IMR-90 (cell line): ENCODE measurements at regions not wholly inside any gene's neighbourhood (a gene's known extent, or its start where the extent isn't known, plus 50 kb on each side); places are given as distances from the start of the nearest gene placed in this dataset.

Source experiments
- ATAC-seq: fragments of 200-7000 bp; cut with Tn5 transposase; 2 replicates; pipeline ENCODE4 v1.9.1; 2020; ENCODE audit warnings: low read depth, mild to moderate bottlenecking, moderate library complexity
- BruUV-seq: library from RNA; stranded (reverse); fragments of 400-500 nt; replicated peaks from 2 replicates; lab custom pipeline; 2021; lab: Mats Ljungman, UMichigan
- CTCF ChIA-PET: fragments of 300-600 bp; formaldehyde crosslinking; extraction: SDS; loops from one replicate; lab custom pipeline; 2021; ENCODE audit warnings: antibody characterized with exemption; lab: Yijun Ruan, JAX
- POLR2A ChIA-PET: fragments of 300-600 bp; sonication (Branson Sonifier 250); formaldehyde crosslinking; loops from one replicate; lab custom pipeline; 2022; ENCODE audit warnings: antibody characterized with exemption; ENCODE audit not compliant: unreplicated experiment; lab: Charles Lee
- DNase-seq: peaks from one replicate; pipeline ENCODE4 v3.0.0; 2013
- H2AFZ ChIP-seq: replicated peaks from 2 replicates; pipeline ENCODE3; 2013; ENCODE audit warnings: low read length, mild to moderate bottlenecking; ENCODE audit not compliant: poor library complexity
- H2AK5ac ChIP-seq: 2 replicates; pipeline ENCODE4 v1.6.1; 2013; ENCODE audit warnings: low read depth, low read length, inconsistent platforms
- H2AK9ac ChIP-seq: replicated peaks from 2 replicates; pipeline ENCODE3; 2013; ENCODE audit warnings: mild to moderate bottlenecking, low read depth, low read length, moderate library complexity; ENCODE audit not compliant: poor library complexity
- H2BK120ac ChIP-seq: 2 replicates; pipeline ENCODE4 v1.6.1; 2013; ENCODE audit warnings: low read depth, low read length, inconsistent platforms
- H2BK15ac ChIP-seq: 3 replicates; pipeline ENCODE4 v1.6.1; 2013; ENCODE audit warnings: low read depth, low read length, inconsistent platforms
- H2BK20ac ChIP-seq: 2 replicates; pipeline ENCODE4 v1.6.1; 2013; ENCODE audit warnings: low read depth, mild to moderate bottlenecking, inconsistent platforms, low read length, moderate library complexity
- H2BK5ac ChIP-seq: 2 replicates; pipeline ENCODE4 v1.6.1; 2013; ENCODE audit warnings: mild to moderate bottlenecking, low read depth, low read length, inconsistent platforms; ENCODE audit not compliant: poor library complexity, severe bottlenecking
- H3K14ac ChIP-seq: replicated peaks from 2 replicates; pipeline ENCODE4 v1.6.1; 2013; ENCODE audit warnings: low read depth, low read length, inconsistent platforms
- H3K18ac ChIP-seq: 2 replicates; pipeline ENCODE4 v1.6.1; 2013; ENCODE audit warnings: low read depth, low read length, control low read depth
- H3K23ac ChIP-seq: 2 replicates; pipeline ENCODE4 v1.6.1; 2013; ENCODE audit warnings: low read depth, low read length, inconsistent platforms
- H3K27ac ChIP-seq: 2 replicates; pipeline ENCODE4 v1.5.1; 2013; ENCODE audit warnings: mild to moderate bottlenecking, control low read depth, low read length; ENCODE audit not compliant: insufficient read depth
- H3K27me3 ChIP-seq: 2 replicates; pipeline ENCODE4 v1.6.1; 2013; ENCODE audit warnings: low read length; ENCODE audit not compliant: control insufficient read depth, insufficient read depth
- H3K36me3 ChIP-seq: 2 replicates; pipeline ENCODE4 v1.6.1; 2013; ENCODE audit warnings: low read length, mixed read lengths; ENCODE audit not compliant: control insufficient read depth, insufficient read depth
- H3K4ac ChIP-seq: 2 replicates; pipeline ENCODE4 v1.6.1; 2013; ENCODE audit warnings: low read depth, low read length, inconsistent platforms
- H3K4me1 ChIP-seq: 2 replicates; pipeline ENCODE4 v1.6.1; 2013; ENCODE audit warnings: low read length, mixed read lengths; ENCODE audit not compliant: control insufficient read depth, insufficient read depth
- H3K4me2 ChIP-seq: 2 replicates; pipeline ENCODE4 v1.6.1; 2013; ENCODE audit warnings: low read depth, mild to moderate bottlenecking, control low read depth, low read length, moderate library complexity
- H3K4me3 ChIP-seq: 2 replicates; pipeline ENCODE4 v1.5.1; 2013; ENCODE audit warnings: low read depth, mild to moderate bottlenecking, control low read depth, low read length, moderate library complexity; ENCODE audit not compliant: insufficient read depth
- H3K56ac ChIP-seq: 2 replicates; pipeline ENCODE4 v1.6.1; 2013; ENCODE audit warnings: low read length, inconsistent platforms; ENCODE audit not compliant: insufficient read depth; ENCODE audit errors: extremely low read depth
- H3K79me1 ChIP-seq, 2 experiments: 2 replicates each; pipeline ENCODE4 v1.6.1; 2013; ENCODE audit warnings: low read length in 2 of 2, inconsistent platforms in 1 of 2, low read depth in 1 of 2
- H3K9ac ChIP-seq: 2 replicates; pipeline ENCODE4 v1.6.1; 2013; ENCODE audit warnings: low read depth, low read length, control low read depth
- H3K9me1 ChIP-seq: 2 replicates; pipeline ENCODE4 v1.6.1; 2013; ENCODE audit warnings: low read length, inconsistent platforms; ENCODE audit not compliant: insufficient read depth
- H3K9me3 ChIP-seq: 2 replicates; pipeline ENCODE4 v1.6.1; 2013; ENCODE audit warnings: low read length; ENCODE audit not compliant: control insufficient read depth, insufficient read depth
- H4K20me1 ChIP-seq: 2 replicates; pipeline ENCODE4 v1.6.1; 2013; ENCODE audit warnings: low read length, inconsistent platforms; ENCODE audit not compliant: insufficient read depth
- H4K5ac ChIP-seq: 2 replicates; pipeline ENCODE4 v1.6.1; 2013; ENCODE audit warnings: mild to moderate bottlenecking, low read depth, low read length, control low read depth
- H4K8ac ChIP-seq, 2 experiments: 2 replicates each; pipeline ENCODE4 v1.6.1; 2013; ENCODE audit warnings: low read depth in 2 of 2, low read length in 2 of 2, control low read depth in 1 of 2, inconsistent platforms in 1 of 2
- H4K91ac ChIP-seq: 2 replicates; pipeline ENCODE4 v1.6.1; 2013; ENCODE audit warnings: low read depth, low read length, inconsistent platforms; ENCODE audit not compliant: insufficient read depth
- FOS ChIP-seq: fragments of 150-350 bp; IDR thresholded peaks from 2 replicates; pipeline ENCODE4 v1.6.1; 2016; ENCODE audit warnings: low read depth, low read length
- MAZ ChIP-seq: IDR thresholded peaks from 2 replicates; pipeline ENCODE4 v1.6.1; 2012; ENCODE audit warnings: low read depth, mild to moderate bottlenecking, low read length, improper control_type of control experiment, moderate library complexity, borderline replicate concordance
- WGBS, 2 experiments: methylation state at CpG; one replicate each; pipeline versions ENCODE4 v1.1.5 to v1.1.7; 2013; ENCODE audit warnings: missing lambda C conversion rate in 2 of 2; ENCODE audit not compliant: insufficient read length in 1 of 2; ENCODE audit errors: extremely low coverage in 2 of 2; 5-methylcytosine and 5-hydroxymethylcytosine counted together
- dilution Hi-C: fragments of 300-500 bp; cut with HindIII; formaldehyde crosslinking; loops from one replicate; pipeline ENCODE4 v1.14.3; 2018; ENCODE audit warnings: low sequenced_read_pairs; ENCODE audit not compliant: unreplicated experiment
- in situ Hi-C: fragments of 300-500 bp; cut with MboI; formaldehyde crosslinking; loops from 3 replicates; pipeline ENCODE4 v1.14.3; 2019; ENCODE audit warnings: low sequenced_read_pairs, inconsistent platforms, mixed read lengths
- intact Hi-C: fragments of 100-400 bp; cut with micrococcal nuclease; formaldehyde crosslinking; loops from 2 replicates; pipeline ENCODE4 v1.10.0; 2022

DNA sequence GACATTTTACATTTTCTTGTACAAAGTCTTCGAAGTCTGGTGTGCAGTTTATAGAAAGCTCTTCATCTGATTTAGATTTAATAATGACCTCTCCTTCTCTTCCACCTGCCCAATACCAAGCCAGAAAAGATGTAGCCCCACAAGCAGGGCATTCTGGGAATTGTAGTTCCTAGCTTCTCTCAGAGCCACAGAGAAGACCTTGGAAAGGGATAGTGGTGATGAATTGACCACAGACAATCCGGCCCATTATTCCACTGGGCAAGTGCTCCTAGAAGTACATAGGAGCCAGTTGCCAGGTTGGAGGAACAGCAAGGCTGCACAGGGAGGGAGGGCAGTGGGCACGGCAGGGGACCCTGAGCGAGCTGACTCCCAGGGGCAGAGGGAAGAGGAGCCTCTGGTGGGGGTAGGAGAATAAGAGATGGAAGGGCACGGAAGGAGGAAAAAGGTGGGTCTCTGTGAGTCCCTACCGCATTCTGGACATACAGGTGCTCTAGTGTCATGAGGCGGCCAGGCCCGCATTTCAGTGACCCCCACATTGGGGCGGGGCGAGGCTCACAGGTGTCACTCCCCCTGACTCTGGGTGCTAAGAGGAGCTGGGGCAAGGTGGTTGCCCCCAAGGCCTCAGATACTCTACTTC lies 152.5 kb upstream of the HAAO start:
- Histone ChIP-seq H2AK5ac (no peak overlapping the region), H3K9me1 (no peaks in the 10 kb centered on the region), H3K79me1 (no peaks in the 10 kb centered on the region), H2BK20ac (no peak overlapping the region; the same call in 1 of the 2 replicates), H3K36me3 (no peaks in the 10 kb centered on the region), H3K9me3 (no peaks in the 10 kb centered on the region), H2BK5ac (no peak overlapping the region), H3K9ac (no peak overlapping the region), H3K27me3 (no peaks in the 10 kb centered on the region), H3K4ac (no peak overlapping the region), H3K4me3 (no peak overlapping the region), H4K8ac (no peak overlapping the region), H2AFZ (no peak overlapping the region), H3K4me1 (no peaks in the 10 kb centered on the region; the same call in 1 of the 2 replicates), H2BK15ac (no peak overlapping the region), H3K14ac (no peak overlapping the region), H3K4me2 (no peak overlapping the region), H2BK120ac (no peak overlapping the region), H3K27ac (no peak overlapping the region), H3K18ac (no peak overlapping the region), H3K23ac (no peak overlapping the region), H3K56ac (no peak overlapping the region), H4K91ac (no peak overlapping the region), H4K20me1 (no peaks in the 10 kb centered on the region), H2AK9ac (no peak overlapping the region), H4K5ac (no peak overlapping the region)
- 88% methylated on average over 5 of the region's 10 CpGs; no CpG with 5 or more reads in 1 of the 2 experiments for WGBS, 2 experiments
- ATAC-seq (peak; percentile 46; the same call in 1 of the 2 replicates), DNase-seq (peak; percentile 57)
- ChIA-PET CTCF (interaction anchor here (0.9 to 1.3 kb wide), 3 partner anchors 16 to 540 kb away, joined by 3 to 4 read pairs (median 3); no protein-coding TSS in a partner anchor), POLR2A (no interaction called here)
- intact Hi-C loops (no loop called here), dilution Hi-C loops (no loop called here), in situ Hi-C loops (no loop called here)
- BruUV-seq, result no TSS peak
- TF ChIP-seq FOS (no peak), MAZ (peak; percentile 18; the same call in 1 of the 2 replicates)
